HG02852 (cell line): ENCODE measurements at regions not wholly inside any gene's neighbourhood (a gene's known extent, or its start where the extent isn't known, plus 50 kb on each side); places are given as distances from the start of the nearest gene placed in this dataset.

Source experiments
- ATAC-seq: cut with Tn5 transposase; IDR thresholded peaks from one replicate; pipeline ENCODE4 v1.9.1; 2021; ENCODE audit warnings: mild to moderate bottlenecking, moderate library complexity; ENCODE audit not compliant: unreplicated experiment

DNA sequence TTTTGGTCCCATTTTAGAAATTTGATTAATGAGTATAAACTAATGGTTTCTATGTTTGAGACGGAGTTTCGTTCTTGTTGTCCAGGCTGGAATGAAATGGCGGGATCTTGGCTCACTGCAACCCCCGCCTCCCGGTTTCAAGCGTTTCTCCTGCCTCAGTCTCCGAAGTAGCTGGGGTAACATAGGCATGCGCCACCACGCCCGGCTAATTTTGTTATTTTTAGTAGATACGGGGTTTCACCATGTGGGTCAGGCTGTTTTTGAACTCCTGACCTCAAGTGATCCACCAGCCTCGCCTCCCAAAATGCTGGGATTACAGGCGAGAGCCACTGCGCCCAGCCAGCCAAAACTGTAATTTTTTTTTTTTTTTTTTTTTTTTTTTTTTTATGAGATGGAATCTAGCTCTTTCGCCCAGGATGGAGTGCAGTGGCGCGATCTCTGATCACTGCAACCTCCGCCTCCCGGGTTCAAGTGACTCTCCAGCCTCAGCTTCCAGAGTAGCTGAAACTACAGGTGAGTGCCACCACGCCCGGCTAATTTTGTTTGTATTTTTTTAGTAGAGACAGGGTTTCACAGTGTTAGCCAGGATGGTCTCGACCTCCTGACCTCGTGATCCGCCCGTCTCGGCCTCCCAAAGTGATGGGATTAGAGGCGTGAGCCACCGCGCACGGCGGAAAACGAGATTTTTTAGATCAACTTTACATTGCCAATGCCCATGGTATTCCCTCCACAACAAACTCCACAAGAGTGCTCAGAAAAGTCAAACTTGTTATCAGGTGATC is 127.8 kb downstream of the HFE start:
- no peak for ATAC-seq

DNA sequence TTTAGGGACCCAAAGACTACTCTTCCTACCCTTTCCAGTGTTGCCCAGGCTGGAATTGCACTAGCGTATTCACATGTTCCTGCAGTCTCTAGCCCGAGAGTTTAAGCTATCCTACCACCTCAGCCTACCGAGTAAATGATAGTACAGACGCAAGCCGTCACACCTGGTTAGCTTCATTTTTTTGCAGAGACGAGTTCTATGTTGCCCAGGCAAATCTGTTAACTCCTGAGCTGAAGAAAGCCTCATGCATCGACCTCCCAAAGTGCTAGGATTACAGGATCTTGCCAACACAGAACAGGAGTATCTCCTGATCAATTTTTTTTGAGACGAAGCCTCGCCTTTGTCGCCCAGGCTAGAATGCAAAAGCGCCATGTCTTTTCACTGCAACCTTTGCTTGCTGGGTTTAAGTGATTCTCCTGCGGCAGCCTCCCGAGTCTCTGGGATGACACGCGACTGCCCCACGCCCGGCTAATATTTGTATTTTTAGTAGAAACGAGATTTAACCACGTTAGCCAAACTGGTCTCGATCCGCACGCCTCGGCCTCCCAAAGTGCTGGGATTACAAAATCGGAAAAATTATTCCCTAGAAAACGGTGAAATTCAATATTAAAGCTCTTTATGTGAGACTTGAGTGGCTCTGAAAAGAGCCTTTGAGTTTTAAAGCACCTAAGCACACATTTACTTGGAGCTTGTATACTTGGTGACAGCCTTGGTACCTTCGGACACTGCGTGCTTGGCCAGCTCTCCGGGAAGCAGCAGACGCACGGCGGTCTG is 128.5 kb downstream of the HFE start:
- peak; percentile 22 for ATAC-seq

DNA sequence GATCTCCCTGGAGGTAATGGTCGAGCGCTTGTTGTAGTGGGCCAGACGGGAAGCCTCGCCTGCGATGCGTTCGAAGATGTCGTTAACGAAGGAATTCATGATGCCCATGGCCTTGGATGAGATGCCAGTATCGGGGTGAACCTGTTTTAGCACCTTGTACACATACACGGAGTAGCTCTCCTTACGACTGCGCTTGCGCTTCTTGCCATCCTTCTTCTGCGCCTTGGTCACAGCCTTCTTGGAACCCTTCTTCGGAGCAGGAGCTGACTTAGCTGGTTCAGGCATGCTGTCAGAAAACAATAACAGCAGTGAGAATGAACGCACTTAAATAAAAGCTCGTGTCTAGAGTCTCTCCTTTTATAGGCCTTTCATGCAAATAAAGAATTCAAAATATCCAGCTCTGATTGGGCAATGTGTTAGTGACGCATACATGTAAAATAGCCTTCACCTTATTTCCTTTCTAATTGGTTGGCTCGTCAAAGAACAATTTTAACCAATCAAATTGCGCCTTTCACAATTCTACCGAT is 129.2 kb downstream of the HFE start:
- ATAC-seq, result peak; percentile 78

DNA sequence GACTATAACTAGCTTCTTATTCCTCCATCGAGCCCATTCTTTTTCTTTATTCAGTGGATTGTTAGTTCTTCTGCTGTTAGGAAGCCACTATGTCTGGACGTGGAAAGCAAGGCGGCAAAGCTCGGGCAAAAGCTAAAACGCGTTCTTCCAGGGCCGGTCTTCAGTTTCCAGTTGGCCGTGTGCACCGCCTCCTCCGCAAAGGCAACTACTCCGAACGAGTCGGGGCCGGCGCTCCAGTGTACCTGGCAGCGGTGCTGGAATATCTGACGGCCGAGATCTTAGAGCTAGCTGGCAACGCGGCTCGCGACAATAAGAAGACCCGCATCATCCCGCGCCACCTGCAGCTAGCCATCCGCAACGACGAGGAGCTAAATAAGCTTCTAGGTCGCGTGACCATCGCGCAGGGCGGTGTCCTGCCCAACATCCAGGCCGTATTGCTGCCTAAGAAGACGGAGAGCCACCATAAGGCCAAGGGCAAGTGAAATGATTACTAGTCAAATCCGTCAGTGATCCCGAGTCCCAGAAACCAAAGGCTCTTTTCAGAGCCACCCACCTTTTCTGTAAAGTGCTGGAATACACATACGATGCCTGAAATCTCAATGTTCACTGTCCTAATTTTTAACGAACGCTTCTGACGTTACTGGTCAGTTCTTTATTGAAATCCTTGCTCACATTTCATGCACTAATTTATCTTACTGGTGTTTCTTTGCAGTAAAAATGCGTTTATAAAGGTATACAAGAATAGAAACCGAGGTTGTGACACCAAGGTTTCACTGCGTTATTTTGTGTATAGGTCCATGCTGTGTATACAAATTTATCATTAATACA is 129.9 kb downstream of the HFE start:
- no peak for ATAC-seq

DNA sequence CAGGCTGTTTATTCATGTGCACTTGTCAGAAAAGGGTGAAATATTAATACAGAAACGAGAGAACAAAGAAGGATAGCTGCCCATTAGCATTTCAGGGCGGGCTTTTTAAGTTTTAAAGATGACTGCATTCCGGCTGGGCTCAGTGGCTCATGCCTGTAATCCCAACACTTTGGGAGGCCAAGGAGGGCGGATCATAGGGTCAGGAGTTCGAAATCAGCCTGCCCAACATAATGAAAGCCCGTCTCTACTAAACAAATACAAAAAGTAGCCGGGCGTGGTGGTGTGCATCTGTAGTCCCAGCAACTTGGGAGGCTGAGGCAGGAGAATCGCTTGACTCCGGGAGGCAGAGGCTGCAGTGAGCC is 130.5 kb downstream of the HFE start:
- ATAC-seq, result no peak

DNA sequence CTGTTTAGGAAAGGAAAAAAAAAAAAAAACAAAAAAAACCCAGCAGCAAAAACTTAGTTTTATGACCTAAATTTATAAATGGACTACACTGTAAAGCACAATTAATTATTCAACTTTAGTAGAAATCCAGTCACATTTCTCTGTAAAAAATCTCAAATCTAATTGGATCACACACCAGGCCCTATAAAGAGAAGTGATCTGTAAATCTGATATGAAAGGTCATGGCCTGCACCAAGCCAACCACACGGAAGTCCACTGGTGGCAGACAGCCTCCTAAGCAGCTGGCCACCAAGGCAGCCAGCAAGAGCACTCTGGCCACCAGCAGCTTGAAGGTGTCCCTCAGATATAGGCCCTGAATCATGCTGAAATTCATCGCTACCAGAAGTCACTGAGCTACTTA is 131.6 kb downstream of the HFE start:
- ATAC-seq, result no peak

DNA sequence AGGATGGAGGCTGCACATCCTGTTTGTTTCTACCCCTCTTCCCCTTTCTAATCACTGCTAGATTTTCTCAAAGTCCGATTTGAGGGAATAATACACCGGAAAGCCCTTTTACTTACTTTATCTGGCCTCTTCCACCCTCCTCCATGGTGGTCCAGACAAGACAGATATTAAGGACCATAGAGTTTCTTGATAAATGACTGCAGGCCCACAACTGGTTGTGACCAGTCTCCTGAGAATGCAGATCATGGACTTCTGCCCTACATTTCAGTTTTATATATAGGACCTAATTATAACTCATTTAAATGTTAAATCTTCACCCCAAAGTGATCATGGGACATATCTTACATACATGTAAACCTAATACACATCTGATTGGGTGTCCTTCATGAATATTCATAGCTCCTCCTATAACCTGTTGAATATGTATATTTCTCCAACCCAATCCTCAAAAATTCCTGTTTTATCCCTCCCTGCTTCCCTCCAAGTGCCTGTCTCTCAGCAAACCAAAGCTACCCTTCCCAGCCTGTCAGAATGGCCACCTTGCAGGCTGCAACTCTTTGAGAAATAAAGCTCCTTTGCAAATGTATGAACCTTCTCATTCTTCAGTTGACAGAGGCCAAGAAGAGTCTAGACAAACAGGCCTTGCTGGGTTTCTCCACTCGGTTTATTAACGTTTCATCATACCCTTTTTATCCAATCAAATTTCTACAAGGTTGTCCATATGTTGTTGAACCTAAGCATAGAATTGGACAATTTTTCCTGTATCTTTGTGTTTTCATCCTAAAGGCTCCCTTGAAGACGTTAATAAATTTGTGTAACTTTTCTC is 133.1 kb downstream of the HFE start:
- no peak for ATAC-seq

DNA sequence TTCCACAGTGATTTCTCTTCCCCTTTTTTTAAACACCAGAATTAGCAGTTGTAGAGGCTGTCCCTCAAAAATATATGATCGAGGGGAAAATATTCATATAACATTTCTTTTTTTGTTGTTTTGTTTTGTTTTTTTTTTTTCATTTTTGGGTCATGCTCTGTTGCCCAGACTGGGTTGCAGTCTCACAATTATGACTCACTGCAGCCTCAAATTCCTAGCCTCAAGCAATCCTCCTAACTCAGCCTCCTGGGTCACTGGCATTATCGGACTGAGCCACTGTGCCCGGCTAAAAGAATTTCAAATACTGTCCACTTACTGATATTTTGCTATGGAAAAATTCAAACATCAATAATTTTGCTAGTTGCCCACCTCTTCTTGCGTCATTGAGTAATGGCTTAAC is 134.0 kb downstream of the HFE start:
- ATAC-seq, result no peak

DNA sequence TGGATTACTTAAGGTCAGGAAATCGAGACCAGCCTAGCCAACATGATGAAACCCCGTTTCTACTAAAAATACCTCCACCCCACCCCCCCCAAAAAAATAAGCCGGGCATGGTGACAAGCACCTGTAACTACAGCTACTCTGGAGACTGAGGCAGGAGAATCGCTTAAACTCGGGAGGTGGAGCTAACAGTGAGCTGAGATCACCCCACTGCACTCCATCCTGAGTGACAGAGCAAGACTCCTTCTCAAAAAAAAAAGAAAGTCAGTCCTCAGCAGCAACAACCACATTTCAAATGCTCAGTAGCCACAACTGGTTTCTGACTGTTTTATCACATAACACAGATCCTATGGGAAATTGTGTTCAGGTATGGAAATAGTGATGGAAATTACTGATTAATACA is 135.3 kb downstream of the HFE start:
- no peak for ATAC-seq

DNA sequence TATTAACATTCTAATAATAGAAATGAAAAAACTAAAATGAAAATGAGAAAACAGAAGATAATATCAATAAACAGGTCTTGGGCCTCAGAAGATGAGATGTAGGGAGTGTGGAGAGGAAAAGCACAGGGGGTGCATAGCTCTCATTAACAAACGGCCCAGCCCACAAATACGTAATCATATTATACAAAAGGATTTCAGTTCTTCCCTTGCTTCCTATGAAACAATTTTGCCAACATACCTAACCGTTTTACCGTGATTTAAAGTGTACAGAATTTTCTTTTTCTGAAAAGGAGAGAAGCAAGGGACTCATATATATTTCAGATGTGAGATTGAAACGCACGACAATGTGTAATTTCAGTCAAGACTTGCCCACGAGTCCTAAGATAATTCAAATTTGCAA is 136.0 kb downstream of the HFE start:
- peak; percentile 39 for ATAC-seq

DNA sequence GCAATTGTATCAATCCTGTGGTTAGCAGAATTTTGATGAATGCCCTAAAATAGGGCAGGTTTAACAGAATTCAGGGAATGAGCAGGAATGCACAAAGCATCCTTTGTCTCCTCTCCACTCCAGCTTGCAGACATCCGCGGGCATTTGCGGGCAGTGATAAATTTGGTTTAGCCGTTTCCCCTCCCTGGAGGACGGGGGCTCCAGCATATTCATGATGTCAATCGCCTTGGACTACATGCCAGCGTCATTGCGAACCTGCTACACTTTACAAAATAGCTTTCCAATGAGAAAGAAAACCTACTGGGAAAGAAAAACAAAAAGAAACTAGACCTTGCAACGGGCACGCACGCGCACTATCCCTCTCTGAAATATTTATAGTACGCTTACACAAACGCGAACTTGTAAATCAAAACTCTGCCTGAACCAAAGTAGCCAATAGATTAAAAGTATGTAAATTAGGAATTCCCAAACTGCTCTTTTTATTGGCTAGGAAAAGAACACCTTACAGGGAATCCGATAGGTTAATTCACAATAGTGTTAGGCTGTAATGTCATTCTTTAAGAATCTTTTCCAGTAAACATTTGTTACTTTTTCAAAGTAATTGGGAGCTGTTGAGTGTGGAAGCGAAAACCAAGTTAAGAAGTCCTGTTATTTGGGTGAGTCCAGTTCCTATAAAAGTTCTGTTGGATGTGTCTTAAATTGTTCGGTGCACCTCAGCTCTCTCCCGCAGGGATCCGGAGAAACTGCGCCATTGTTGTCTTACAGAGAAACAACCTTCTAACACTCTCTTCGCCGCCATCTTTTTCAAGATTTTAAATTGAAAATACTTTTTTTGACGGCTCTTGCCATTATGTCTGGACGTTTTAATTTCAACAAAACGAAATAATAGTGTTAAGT is 136.7 kb downstream of the HFE start:
- peak; percentile 59 for ATAC-seq

DNA sequence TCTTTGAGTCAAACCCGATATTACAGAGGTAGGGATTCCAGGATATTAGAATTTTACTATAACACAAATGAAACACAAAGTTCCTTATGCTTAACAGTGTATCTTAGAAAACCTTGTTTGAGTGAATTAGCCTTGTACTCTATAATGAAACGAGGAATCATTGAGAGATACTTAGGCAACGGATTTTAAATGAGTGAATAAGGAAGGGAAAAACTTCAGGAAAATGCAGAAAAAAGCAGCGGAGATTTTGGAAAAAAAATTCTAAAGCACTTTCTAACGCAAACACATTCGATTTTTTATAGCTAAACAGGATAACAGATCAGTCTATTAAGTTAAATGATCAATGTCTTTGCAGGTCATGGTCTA is 137.3 kb downstream of the HFE start:
- ATAC-seq, result no peak

DNA sequence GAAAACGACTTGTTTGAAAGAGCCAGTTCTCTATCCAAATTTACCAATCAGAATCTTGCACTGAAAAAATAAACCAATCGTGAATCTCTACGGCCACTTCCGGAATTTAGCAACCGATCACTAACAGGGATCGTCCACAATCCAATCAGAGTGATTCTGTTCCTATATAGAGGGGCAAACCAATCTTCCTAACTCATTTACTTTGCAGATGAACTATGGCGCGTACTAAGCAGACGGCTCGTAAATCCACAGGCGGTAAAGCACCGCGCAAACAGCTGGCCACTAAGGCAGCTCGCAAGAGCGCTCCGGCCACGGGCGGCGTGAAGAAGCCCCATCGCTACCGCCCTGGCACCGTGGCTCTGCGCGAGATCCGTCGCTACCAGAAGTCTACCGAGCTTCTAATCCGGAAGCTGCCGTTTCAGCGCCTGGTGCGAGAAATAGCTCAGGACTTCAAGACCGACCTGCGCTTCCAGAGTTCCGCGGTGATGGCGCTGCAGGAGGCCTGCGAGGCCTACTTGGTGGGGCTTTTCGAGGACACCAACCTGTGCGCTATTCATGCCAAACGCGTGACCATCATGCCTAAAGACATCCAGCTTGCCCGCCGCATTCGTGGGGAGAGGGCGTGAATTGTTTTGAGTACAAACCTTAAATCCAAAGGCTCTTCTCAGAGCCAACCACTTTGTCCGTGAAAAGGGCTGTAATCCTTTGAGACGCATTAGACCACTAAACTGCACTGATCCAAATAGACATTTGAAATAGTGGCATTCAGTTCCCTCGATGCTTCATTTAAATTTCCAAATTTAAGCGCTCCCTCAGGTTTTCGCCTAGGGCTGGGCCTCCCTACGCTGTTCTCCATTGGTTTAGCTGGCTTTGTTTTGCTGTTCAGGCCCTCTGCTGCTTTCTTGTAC is 138.0 kb downstream of the HFE start:
- ATAC-seq, result no peak

DNA sequence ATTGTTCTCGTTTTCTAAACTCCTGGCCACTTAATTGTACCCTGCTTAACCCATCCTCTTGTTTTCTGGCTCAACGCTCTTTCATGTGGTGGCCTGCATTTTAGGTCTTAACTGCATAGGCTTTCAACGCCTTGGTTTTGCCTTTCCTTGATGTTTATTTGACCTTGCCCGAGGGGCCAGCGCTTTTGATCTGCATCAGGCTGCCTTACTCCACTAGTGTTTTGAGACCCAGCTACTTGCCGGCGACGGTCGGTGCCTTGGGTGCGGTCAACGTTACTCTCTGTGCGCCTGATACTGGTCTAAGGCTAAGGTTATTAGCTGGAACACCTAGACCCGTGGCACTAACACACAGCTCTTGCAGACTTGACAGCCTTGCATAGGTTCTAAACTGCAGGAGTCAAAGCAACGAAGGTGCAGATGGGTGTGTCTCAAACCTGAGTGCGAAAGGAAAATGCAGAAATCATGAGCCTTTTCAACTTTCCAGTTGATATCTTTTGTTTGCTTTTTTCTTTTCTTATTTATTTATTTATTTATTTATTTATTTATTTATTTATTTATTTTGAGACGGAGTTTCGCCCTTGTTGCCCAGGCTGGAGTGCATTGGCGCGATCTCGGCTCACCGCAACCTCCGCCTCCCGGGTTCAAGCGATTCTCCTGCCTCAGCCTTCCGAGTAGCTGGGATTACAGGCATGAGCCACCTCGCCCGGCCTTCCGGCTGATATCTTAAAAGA is 138.8 kb downstream of the HFE start:
- no peak for ATAC-seq

DNA sequence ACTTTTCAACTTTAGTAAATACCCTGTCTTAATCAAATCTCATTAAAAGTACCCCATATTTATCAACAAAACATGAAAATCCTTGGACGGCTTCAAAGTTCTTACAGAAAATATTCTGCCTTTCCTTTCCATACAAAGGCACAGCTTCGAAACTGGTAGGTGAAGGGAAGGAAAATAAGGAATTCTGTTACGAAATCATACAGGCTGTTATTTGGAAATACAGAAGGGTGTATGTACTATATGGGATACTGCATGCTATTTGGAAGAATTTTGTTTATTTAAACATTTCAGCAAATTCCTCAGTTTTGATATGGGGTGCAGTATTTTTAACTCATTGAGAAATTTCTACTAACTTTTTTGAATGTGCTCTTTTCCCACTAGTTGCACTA is 138.4 kb upstream of the BTN3A2 start:
- ATAC-seq, result no peak

DNA sequence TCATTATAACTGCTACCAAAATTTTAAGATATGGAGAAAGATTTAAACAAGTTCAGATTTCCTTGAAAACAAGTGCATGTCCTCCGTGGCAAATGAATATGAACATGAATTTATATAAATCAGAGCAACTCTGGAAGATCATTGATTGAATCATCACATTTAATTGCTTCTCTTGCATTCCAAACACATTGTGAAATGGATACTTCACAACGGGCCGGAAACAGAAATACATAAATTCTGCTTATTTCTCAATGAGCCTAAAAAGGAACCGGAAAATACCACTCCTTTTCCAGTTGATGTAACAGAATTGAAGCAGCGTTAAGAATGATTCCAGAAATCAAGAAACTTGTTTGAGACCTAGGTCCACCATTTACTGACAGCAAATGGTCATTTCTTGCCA is 134.6 kb upstream of the BTN3A2 start:
- ATAC-seq, result no peak

DNA sequence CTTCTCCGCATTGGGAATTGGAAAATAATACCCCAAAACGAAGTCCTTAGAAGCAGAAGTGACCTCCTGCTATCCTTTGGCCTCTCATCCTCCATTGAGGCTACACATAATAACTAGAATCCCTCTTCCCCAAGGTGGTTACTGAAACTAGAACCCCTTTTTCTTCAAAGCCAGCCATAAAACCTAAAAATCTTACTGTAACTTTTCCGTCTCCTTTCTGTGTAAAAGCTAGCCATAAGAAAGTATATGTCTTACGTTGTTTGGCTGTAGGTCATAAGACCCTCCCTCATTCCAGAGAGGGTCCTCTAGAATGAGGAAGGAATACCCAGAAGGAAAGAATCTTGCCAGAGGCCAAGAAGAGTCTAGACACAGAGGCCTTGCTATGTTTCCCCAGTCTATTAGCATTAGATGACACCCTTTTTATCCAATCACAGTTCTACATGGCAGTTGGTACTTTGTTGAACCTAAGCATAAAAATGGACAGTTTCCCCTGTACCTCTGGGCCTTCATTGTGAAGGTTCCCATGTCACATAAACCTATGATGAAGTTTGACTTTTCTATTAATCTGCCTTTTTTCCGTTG is 133.9 kb upstream of the BTN3A2 start:
- ATAC-seq, result no peak
